ENCODE measurements at regions not wholly inside any gene's neighbourhood (a gene's known extent, or its start where the extent isn't known, plus 50 kb on each side); places are given as distances from the start of the nearest gene placed in this dataset.
"Not testable (repeated sequence)": the region's sequence is repeated elsewhere in the genome, so short reads cannot be mapped to it uniquely, and the experiment has no call there.

GRCh38 chr9:61817127-61817705 lies 627.4 kb downstream of the SPATA31A7 start:
- H3K4me3 Mint-ChIP-seq (ENCODE audit: unreplicated experiment); H3K36me3 Mint-ChIP-seq (ENCODE audit: low read depth); H3K9me3 Mint-ChIP-seq (ENCODE audit: low read depth); H3K27ac Mint-ChIP-seq (ENCODE audit: unreplicated experiment); H3K27me3 Mint-ChIP-seq (ENCODE audit: low read depth); H3K4me1 Mint-ChIP-seq (ENCODE audit: low read depth); DNase-seq (ENCODE audit: low spot score): not testable (repeated sequence)

GRCh38 chr9:61853624-61854259 lies 663.9 kb downstream of the SPATA31A7 start:
- not testable (repeated sequence) for H3K4me3 Mint-ChIP-seq (ENCODE audit: unreplicated experiment); H3K27me3 Mint-ChIP-seq (ENCODE audit: low read depth); H3K9me3 Mint-ChIP-seq (ENCODE audit: low read depth); H3K4me1 Mint-ChIP-seq (ENCODE audit: low read depth); H3K36me3 Mint-ChIP-seq (ENCODE audit: low read depth); H3K27ac Mint-ChIP-seq (ENCODE audit: unreplicated experiment)
- peak; percentile 94 for DNase-seq (ENCODE audit: low spot score)

- H3K4me3 Mint-ChIP-seq (ENCODE audit: unreplicated experiment); H3K9me3 Mint-ChIP-seq (ENCODE audit: low read depth); H3K36me3 Mint-ChIP-seq (ENCODE audit: low read depth); H3K27ac Mint-ChIP-seq (ENCODE audit: unreplicated experiment); H3K27me3 Mint-ChIP-seq (ENCODE audit: low read depth); H3K4me1 Mint-ChIP-seq (ENCODE audit: low read depth): not testable (repeated sequence)
- DNase-seq (ENCODE audit: low spot score) = peak; percentile 12
These were observed 664.4 kb downstream of the SPATA31A7 start for GRCh38 chr9:61854260-61854640.

- not testable (repeated sequence) for H3K4me1 Mint-ChIP-seq (ENCODE audit: low read depth); H3K9me3 Mint-ChIP-seq (ENCODE audit: low read depth); H3K36me3 Mint-ChIP-seq (ENCODE audit: low read depth); H3K27me3 Mint-ChIP-seq (ENCODE audit: low read depth); DNase-seq (ENCODE audit: low spot score); H3K27ac Mint-ChIP-seq (ENCODE audit: unreplicated experiment); H3K4me3 Mint-ChIP-seq (ENCODE audit: unreplicated experiment)
These were observed 666.4 kb downstream of the SPATA31A7 start for GRCh38 chr9:61856283-61856682.

- H3K4me3 Mint-ChIP-seq (ENCODE audit: unreplicated experiment) = peak overlapping the region; percentile 3
- H3K36me3 Mint-ChIP-seq (ENCODE audit: low read depth); H3K27me3 Mint-ChIP-seq (ENCODE audit: low read depth); H3K27ac Mint-ChIP-seq (ENCODE audit: unreplicated experiment); H3K4me1 Mint-ChIP-seq (ENCODE audit: low read depth); H3K9me3 Mint-ChIP-seq (ENCODE audit: low read depth): not testable (repeated sequence)
- DNase-seq (ENCODE audit: low spot score) = peak; percentile 56
These were observed 667.1 kb downstream of the SPATA31A7 start for GRCh38 chr9:61856858-61857453.

GRCh38 chr9:61857709-61858351 lies 668.0 kb downstream of the SPATA31A7 start:
- not testable (repeated sequence) for DNase-seq (ENCODE audit: low spot score); H3K9me3 Mint-ChIP-seq (ENCODE audit: low read depth); H3K36me3 Mint-ChIP-seq (ENCODE audit: low read depth); H3K27me3 Mint-ChIP-seq (ENCODE audit: low read depth); H3K4me3 Mint-ChIP-seq (ENCODE audit: unreplicated experiment); H3K4me1 Mint-ChIP-seq (ENCODE audit: low read depth); H3K27ac Mint-ChIP-seq (ENCODE audit: unreplicated experiment)

GRCh38 chr9:61862431-61862971 lies 672.7 kb downstream of the SPATA31A7 start:
- not testable (repeated sequence) for H3K27ac Mint-ChIP-seq (ENCODE audit: unreplicated experiment); H3K27me3 Mint-ChIP-seq (ENCODE audit: low read depth); H3K36me3 Mint-ChIP-seq (ENCODE audit: low read depth); H3K9me3 Mint-ChIP-seq (ENCODE audit: low read depth); H3K4me1 Mint-ChIP-seq (ENCODE audit: low read depth); H3K4me3 Mint-ChIP-seq (ENCODE audit: unreplicated experiment)
- DNase-seq (ENCODE audit: low spot score) = peak; percentile 85

- not testable (repeated sequence) for H3K27me3 Mint-ChIP-seq (ENCODE audit: low read depth); H3K9me3 Mint-ChIP-seq (ENCODE audit: low read depth); H3K36me3 Mint-ChIP-seq (ENCODE audit: low read depth); H3K4me1 Mint-ChIP-seq (ENCODE audit: low read depth); H3K4me3 Mint-ChIP-seq (ENCODE audit: unreplicated experiment); H3K27ac Mint-ChIP-seq (ENCODE audit: unreplicated experiment)
- DNase-seq (ENCODE audit: low spot score) = peak; percentile 6
These were observed 674.6 kb downstream of the SPATA31A7 start for GRCh38 chr9:61864463-61864862.

- not testable (repeated sequence) for H3K27me3 Mint-ChIP-seq (ENCODE audit: low read depth); H3K4me1 Mint-ChIP-seq (ENCODE audit: low read depth); DNase-seq (ENCODE audit: low spot score); H3K27ac Mint-ChIP-seq (ENCODE audit: unreplicated experiment); H3K36me3 Mint-ChIP-seq (ENCODE audit: low read depth); H3K9me3 Mint-ChIP-seq (ENCODE audit: low read depth)
- H3K4me3 Mint-ChIP-seq (ENCODE audit: unreplicated experiment) = peak overlapping the region; percentile 33
These were observed 679.1 kb downstream of the SPATA31A7 start for GRCh38 chr9:61868965-61869364.

- H3K4me1 Mint-ChIP-seq (ENCODE audit: low read depth); H3K9me3 Mint-ChIP-seq (ENCODE audit: low read depth); H3K36me3 Mint-ChIP-seq (ENCODE audit: low read depth); H3K4me3 Mint-ChIP-seq (ENCODE audit: unreplicated experiment); DNase-seq (ENCODE audit: low spot score); H3K27me3 Mint-ChIP-seq (ENCODE audit: low read depth); H3K27ac Mint-ChIP-seq (ENCODE audit: unreplicated experiment): not testable (repeated sequence)
These were observed 682.5 kb downstream of the SPATA31A7 start for GRCh38 chr9:61872329-61872728.

All from chondrocyte (in vitro differentiated cells).